ENCODE measurements at regions not wholly inside any gene's neighbourhood (a gene's known extent, or its start where the extent isn't known, plus 50 kb on each side); places are given as distances from the start of the nearest gene placed in this dataset.

DNA sequence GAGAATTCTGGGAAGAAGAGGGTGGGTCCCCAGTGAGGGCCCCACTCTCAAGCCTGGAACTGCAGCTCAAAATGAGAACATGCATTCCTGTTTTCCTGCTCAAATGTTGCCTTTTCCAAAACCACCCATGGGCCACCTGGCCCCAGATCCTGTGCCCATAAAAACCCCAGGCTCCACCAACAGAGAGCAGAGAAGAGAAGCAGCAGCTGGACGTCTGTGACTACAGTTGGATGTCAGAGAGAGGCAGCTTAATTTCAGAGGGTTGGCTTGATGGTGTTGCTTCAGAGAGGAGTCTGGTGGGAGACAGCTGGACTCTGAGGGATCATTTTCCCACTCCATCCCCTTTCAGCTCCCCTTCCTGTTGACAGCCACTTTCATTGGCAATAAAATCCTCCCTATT, 256.4 kb downstream of the FZD1 start:
- no peak for DNase-seq

- DNase-seq = no peak
Observed at GRCh38 chr7:91526404-91526803, 262.2 kb downstream of the FZD1 start.

DNA sequence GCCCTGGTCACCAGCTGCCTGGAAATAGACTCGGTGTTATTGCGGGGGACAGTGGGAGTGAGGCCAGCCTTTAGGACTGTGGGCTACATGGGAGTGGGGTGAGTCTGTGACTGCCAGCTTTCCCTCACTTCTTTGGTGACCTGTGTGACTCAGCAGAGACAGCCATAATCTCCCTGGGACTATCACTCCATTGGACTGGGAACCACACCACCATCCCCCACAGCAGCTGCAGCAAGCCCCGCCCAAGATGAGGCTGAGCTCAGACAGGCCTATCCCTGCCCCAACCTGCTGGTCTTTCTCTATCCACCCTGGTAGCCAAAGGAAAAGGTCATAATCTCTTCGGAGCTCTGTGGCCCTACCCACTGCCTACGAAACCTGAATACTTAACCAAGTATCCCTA, 263.2 kb downstream of the FZD1 start:
- DNase-seq = no peak

DNA sequence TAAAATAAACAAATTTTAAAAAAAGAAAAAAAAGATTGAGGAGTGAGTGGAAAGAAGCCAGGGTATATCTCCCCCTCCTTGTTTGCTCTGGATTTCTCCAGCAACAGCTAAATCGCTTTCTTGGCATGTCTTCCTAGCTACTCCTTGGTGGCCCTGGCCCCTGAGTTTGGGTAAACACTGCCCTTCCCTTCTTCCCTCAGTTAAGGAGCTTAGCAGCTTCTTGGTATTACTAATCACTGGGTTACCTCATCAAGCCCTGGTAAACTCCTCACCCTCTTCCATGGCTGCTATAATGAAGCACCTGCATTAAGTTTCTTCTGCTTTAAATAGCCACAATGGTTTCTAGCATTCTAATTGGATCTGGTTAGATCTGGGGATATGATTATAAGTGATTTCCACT, 269.8 kb downstream of the FZD1 start:
- DNase-seq = no peak

DNA sequence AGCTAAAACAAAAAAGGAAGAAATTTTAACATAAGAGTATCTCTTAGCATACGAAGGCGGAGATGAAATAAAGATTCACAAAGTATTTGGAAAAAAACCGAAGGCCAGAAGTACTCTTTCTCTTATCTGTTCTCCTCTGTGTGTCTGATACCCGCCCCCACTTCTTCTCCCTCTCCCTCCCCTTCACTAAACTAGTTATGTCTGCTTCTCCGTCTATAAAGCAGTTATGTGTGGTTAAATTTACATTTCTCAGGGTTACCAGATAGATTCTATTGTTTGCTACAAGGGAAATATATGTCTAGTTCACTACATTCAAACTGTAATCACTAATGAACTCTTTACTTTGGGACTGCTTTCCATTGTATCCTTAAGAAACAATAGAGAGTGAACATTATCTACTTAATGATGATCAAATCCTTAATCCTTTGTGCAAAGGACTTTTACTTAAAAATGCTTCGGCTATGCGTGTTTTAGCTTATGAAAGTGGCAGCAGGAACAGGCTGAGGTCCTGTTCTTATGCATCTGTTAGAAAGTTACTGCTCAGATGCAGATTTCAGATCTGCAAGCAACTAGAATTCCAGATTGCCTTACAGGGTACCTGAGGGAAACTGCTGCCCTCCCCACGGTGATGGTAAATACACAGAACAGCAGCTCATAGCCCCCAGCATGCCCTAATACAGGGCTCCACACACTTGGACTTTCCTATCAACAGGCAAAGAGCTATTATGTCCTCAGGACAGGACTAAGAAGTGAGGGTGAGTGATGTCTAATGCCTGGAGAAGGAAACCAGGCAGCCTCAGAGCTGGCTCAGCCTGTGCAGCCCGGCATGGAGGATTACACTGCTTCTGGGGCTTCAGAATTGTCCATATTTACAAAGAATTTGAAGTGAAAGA, 273.3 kb downstream of the FZD1 start:
- no peak for DNase-seq

DNA sequence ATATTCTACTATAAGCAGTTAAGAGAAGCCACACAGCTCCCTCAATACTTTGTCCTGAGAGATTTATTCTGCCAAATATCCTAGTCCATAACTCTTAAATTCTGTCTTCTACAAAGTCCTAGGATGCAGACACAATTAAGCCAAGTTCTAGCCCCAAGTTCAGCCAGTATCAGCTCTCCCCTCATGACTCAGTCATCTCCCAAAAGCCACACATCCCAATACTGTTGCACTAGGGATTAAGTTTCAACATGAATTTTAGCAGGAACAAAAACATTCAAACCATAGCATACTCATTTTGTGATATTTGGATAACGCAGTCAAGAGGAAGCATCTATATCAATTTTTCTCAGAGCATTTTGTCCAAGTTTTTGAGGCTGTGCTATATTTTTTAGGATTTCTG, 277.4 kb downstream of the FZD1 start:
- DNase-seq = no peak

- no peak for DNase-seq
Observed at GRCh38 chr7:91543646-91544045, 279.4 kb downstream of the FZD1 start.

DNA sequence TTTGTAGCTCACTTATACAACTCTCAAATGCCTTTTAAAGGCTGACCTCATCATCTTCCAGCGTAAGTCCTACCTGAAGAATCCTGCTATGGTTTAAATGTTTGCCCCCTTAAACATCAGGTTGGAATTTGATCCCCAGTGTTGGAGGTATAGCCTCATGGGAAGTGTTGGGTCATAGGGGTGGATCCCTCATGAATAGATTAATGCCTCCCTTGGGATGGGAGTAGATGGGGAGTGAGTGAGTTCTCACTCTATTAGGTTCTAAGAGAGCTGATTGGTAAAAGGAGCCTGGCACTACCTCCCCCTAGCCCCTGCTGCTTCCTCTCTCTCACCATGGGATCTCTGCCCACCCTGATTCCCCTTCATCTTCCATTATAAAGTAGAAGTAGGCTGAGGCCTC, 285.6 kb downstream of the FZD1 start:
- no peak for DNase-seq

DNA sequence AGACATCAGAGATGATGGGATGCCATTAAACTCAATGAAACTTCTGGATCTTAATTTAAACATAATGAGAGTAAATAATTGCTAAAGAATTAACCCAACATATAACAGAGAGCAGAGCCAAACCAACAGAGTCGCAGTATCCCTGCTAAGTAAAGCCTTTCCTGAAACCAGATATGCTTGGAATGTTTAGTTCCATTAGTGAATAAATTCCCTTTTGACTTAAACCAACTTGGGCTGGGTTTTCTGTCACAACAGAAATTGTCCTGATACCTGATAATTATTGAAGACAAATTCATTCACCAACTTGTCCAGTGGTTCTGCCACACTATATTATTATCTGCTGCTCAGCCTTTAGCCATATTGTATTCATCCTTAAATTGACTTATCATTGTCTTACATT, 286.7 kb downstream of the FZD1 start:
- DNase-seq = no peak

DNA sequence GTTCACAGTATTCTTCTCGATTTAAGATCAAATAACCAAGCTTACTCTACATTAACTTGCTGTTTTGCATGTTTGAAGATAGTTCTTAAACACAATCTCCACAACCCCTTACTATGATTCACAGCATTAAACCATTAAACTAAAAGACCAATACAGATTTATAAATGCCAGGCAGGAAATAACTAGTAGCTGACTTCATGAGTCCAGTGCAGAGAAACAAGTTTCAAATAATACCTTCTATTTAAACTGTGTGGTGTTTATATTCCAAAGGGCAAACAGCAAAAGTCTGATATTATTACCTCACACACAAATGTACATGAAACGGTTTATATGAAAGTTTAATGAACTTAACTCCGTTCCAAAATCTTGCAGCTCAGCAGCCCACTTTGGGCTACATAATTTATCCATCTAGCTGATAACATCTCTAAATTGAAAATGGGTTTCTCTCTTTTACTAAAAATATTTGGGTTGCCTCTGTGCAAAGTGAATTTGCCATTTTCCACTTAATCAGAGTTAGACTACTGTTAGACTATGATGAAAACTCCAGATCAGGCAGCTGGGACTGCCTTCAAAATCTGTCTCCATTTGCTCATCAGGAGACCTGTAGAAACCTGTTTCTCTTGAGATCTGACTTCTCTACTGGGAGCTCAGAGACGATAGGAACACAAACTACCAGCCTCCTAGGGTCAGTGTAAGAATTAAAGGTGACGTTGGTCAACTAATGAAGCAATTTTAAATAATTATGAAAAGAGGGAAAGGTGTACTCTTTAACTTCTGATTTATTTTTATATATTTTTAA, 287.3 kb downstream of the FZD1 start:
- DNase-seq = no peak

- no peak for DNase-seq
Observed at GRCh38 chr7:91553410-91553895, 289.2 kb downstream of the FZD1 start.

DNA sequence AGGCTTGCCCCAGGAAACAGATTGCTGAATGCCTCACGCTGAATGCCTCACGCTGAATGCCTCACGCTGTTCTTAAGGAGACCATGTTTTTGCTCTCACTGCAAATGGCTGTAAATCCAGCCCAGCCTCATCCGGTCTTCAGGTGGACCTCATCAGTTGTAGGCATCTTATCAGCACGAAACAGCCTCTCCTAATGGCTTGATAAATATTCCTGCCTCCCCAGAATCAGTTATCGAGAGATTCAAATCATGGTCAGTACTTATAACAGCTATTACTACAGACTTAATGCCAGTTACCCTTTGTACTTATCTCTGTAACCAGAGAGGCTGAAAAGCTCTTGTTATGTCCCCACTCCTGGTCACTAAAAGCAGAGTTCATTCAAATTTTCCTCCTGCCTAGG, 290.6 kb downstream of the FZD1 start:
- DNase-seq = no peak

GRCh38 chr7:91556239-91556638, 292.0 kb downstream of the FZD1 start:
- DNase-seq = no peak

GRCh38 chr7:91556956-91557650, 292.9 kb downstream of the FZD1 start:
- DNase-seq = no peak

- DNase-seq = no peak
Observed at GRCh38 chr7:91557789-91558404, 293.7 kb downstream of the FZD1 start.

DNA sequence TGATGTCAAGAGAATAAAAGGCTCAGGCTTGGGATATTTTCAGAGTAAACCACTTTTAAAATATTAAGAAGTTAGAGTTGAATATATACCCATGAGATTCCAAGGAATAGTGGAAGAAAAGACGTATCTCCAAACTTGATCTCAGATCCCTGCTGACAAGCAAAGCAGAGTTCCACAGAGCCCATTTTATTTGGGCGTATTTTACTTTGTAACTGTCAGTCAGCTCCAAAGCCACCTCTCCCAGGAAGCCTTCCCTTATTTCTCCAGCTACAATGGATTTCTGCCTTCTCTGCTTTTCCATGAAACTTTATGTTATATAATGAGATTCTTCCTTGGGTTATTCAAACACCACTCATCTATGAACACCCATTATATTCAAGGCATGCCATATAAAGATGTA, 295.7 kb downstream of the FZD1 start:
- no peak for DNase-seq

DNA sequence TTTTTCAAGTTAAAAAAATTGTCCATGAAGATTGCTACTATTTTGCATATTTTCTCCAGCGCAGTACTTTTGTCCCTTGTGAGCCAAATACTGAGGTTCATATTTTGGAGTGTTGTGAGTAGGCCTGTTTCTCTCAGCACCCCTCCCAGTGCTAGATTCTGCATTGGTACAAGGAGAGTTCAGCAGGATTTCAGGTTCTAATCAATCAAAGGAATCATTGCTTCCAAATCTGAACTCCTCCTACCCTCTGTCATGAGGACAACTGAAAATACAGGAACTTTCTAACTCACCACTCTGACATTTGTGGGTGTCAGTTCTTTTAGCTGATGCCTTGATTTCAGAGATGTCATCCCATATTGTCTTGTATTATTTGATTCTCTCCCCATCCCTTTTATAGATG, 299.9 kb downstream of the FZD1 start:
- no peak for DNase-seq

DNA sequence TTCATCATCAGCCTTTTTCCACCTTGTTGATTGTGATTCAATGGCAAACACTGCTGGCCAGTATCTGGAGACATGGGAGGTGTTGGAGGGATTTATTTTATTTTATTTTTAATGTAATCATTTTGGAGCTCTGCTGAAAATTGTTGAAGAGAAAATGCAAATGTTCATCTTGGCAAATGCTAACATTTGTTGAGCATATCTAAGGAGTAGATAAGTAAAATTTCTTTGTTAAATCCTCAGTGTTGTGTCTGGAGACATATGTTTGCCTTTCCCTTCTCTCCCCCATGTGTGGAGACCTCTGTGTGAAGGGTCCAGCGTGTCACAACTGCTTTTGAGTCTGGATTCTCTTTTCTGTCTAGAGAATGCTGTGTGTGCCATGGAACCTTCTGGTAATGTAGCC, 300.3 kb downstream of the FZD1 start:
- no peak for DNase-seq

GRCh38 chr7:91565499-91566401, 301.5 kb downstream of the FZD1 start:
- no peak for DNase-seq

DNA sequence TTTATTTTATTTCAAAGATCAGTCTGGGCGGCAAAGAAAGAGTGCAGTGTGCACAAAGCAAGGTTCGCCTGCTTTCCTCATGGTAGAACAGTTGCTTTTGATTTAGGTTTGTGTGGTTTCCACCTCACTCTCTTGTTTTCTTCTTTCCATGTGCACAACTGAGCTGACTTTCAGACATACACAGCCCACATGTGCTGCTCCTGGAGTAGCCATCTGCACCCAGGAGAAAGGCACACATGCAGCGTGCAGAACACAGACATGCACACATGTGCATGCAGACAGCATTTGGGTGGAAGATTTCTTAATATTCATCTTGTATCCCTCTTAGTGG, 302.1 kb downstream of the FZD1 start:
- DNase-seq = no peak
